ENCODE measurements at regions not wholly inside any gene's neighbourhood (a gene's known extent, or its start where the extent isn't known, plus 50 kb on each side); places are given as distances from the start of the nearest gene placed in this dataset.

GRCh38 chr15:26376243-26376642 lies 396.6 kb downstream of the GABRB3 start:
- no peak for DNase-seq (ENCODE audit: low read depth)

- DNase-seq (ENCODE audit: low read depth), result no peak
Observed at GRCh38 chr15:26374806-26375205, 398.1 kb downstream of the GABRB3 start.

- DNase-seq (ENCODE audit: low read depth), result no peak
Observed at GRCh38 chr15:26372706-26373105, 400.2 kb downstream of the GABRB3 start.

- DNase-seq (ENCODE audit: low read depth), result no peak
Observed at GRCh38 chr15:26365077-26365476, 407.8 kb downstream of the GABRB3 start.

GRCh38 chr15:26359855-26360254 lies 413.0 kb downstream of the GABRB3 start:
- DNase-seq (ENCODE audit: low read depth), result no peak

GRCh38 chr15:26358708-26359107 lies 414.2 kb downstream of the GABRB3 start:
- no peak for DNase-seq (ENCODE audit: low read depth)

GRCh38 chr15:26357653-26358052 lies 415.2 kb downstream of the GABRB3 start:
- DNase-seq (ENCODE audit: low read depth), result no peak

GRCh38 chr15:26355472-26356074 lies 417.3 kb downstream of the GABRB3 start:
- no peak for DNase-seq (ENCODE audit: low read depth)

- no peak for DNase-seq (ENCODE audit: low read depth)
Observed at GRCh38 chr15:26352909-26353308, 420.0 kb downstream of the GABRB3 start.

DNA sequence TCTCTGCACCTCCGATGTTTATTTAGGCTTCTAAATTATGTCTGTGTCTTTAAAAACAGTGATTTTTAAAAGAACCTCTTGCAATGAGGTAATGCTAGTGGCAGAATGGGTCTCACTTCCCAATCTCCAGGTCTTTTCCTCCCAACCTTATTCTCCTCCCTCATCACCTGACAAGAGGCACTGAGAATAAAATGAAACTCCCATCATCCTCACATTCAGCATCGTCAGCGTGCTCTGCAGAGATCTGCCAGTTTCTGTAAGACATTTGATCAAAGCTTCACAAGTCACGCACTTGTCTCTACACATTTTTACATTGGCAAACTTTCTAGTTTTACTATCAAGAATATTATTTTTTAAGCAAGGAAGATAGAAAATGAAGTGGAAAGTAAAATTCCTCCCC lies 420.5 kb downstream of the GABRB3 start:
- DNase-seq (ENCODE audit: low read depth), result no peak

DNA sequence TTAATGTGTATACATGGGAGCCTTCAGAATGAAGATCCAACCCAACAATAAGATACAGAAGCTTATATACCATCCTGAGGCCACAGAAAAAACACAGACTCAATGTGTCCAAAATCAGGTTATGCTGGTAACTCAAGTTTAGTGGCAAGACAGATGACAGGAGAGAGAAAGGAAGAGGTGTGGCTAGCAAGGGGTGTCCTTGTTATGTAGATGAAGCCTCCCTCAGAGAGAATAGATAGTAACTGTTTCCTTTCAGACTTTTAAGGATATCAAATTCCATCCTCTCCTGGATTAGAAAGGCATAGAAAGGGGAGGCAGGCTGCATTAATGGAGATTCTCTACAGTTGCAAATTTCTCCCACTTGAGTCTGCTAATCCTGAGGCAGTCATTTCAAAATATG lies 447.4 kb downstream of the GABRB3 start:
- no peak for DNase-seq (ENCODE audit: low read depth)

GRCh38 chr15:26323566-26323965 lies 449.3 kb downstream of the GABRB3 start:
- DNase-seq (ENCODE audit: low read depth), result no peak

- no peak for DNase-seq (ENCODE audit: low read depth)
Observed at GRCh38 chr15:26318689-26319088, 454.2 kb downstream of the GABRB3 start.

GRCh38 chr15:26314577-26314976 lies 451.4 kb upstream of the ATP10A start:
- no peak for DNase-seq (ENCODE audit: low read depth)

DNA sequence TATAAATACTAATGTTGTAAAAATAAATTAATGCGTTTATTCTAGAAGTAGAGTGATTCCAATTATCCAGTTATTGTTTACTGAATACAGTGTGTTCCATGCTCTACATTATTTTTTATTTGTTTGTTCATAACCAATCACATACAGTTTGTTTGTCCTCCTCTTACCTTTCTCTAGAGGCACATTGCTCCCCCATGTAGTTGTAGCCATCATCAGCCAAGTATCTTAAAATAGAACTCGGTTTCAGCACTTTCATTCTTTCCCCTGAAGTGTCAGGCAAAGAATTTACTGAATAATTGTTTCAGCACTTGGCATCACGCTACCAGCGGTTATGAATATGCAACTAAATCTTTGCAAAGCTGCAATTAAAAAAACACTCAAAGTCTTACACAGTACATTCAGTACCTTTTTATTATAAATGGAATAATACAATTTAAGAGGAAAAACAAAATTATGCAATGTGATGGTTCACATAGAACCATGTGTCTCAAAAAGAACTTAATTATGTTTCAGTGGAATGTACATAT lies 448.6 kb upstream of the ATP10A start:
- no peak for DNase-seq (ENCODE audit: low read depth)

GRCh38 chr15:26298659-26299170 lies 435.6 kb upstream of the ATP10A start:
- no peak for DNase-seq (ENCODE audit: low read depth)

DNA sequence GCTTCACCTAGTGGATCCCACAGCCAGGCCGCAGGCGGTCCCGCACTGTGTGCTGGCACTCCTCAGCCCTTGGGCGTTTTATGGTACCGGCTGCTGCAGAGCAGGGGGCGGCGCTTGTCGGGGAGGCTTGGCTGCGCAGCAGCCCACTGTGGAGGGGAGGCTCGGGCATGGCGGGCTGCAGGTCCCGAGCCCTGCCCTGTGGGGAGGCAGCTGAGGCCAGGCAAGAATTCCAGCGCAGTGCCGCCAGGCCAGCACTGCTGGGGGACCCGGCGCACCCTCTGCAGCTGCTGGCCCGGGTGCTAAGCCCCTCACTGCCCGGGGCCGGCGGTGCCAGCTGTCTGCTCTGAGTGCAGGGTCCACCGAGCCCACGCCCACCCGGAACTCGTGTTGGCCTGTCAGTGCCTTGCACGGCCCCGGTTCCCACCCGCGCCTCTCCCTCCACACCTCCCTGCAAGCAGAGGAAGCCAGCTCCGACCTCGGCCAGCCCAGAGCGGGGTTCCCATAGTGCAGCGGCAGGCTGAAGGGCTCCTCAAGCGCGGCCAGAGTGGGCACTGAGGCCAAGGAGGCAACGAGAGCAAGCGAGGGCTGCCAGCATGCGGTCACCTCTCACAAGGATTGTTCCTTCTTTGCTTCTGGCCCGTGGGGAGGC lies 435.0 kb upstream of the ATP10A start:
- DNase-seq (ENCODE audit: low read depth), result no peak

DNA sequence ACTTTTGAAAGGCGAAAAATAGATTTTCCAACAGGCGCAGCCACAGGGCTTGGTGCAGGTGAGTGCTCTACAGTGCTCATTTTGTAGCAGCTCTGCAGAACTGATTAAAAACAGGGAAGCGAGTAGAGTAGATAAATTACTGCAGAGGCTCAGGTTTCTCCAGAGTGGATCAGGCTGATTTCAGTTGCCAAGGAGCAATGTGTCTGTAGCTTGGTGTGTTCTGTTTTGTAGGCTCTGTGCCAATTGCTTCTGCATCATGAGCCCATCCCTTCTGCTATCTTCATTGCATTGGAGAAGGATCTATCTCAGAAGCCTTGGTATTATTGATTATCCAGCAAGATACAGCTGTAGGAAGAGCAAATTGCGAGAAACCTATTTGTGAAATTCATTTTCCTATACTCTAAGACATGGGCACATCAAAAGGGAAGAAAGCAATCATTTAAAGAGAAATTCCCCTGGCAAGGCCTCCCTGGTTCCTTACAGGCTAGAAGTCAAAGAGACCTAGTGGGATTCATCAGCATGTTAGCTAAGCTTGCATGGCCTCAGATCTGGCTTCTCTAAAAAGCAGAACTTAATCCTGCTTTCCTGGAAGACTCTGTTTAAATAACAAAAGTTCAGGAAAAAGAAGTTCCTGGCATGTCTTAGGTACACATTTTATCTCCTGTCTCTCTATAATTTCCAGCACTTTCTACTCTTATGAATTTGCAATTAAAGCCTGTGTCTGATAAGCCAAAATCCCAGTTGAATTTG lies 432.4 kb upstream of the ATP10A start:
- DNase-seq (ENCODE audit: low read depth), result no peak

DNA sequence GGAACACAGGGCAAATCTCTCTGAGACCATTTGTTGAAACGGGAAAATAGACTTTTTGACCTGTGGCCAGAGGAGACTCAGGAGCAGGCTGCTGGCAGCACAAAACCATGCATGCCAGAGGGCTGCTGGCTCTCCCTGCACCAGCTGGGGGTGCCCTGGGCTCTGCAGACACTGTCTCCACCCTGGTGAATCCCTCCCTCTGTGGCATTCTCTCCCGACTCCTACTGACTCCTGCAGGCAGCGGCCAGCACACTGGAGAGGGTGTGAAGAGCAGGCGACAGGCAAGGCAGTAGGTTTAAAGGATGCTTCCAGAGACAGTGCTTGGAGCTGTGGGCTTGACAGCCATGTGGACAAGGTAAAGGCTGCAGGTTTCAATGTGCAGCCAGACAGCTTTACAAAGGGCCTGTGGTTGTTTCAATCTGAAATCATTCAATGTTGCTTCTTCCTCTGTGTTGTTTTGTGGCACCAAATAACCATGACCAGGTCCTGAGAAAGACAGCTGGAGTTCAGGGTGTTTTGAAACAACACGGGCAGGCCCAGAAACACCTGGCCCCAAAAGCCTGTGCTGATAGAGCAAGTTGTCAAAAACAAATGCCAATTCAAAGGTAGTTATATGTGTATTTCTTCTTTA lies 431.0 kb upstream of the ATP10A start:
- no peak for DNase-seq (ENCODE audit: low read depth)

GRCh38 chr15:26287381-26287780 lies 424.3 kb upstream of the ATP10A start:
- no peak for DNase-seq (ENCODE audit: low read depth)

- DNase-seq (ENCODE audit: low read depth), result no peak
Observed at GRCh38 chr15:26280281-26280680, 417.2 kb upstream of the ATP10A start.

DNA sequence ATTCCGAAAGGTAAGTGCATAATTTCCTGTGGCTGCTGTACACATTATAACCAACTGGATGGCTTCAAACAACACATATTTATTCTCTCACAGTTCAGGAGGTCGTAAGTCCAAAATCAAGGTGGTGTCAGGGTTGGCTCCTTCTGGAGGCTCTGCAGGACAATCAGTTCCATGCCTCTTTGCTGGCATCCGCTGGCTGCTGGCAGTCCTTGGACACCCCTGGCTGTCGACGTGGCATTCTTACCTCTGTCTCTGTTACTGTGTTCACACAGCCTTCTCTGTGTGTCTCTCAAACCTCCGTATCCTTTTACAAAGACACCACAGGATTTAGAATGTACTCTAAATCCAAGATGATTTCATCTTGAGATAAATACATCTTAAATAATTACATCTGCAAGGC lies 398.8 kb upstream of the ATP10A start:
- DNase-seq (ENCODE audit: low read depth), result no peak

GRCh38 chr15:26261413-26261812 lies 398.3 kb upstream of the ATP10A start:
- DNase-seq (ENCODE audit: low read depth), result no peak

Data from EH (cell line).